Lung (tissue), 11 donors: ENCODE measurements at regions not wholly inside any gene's neighbourhood (a gene's known extent, or its start where the extent isn't known, plus 50 kb on each side); places are given as distances from the start of the nearest gene placed in this dataset.

ENCODE experiments used
- ATAC-seq: fragments of 200-7000 bp; cut with Tn5 transposase; one replicate; pipeline ENCODE4 v1.9.1; 2020; ENCODE audit warnings: moderate number of reproducible peaks; ENCODE audit not compliant: insufficient read depth, low FRiP score
- DNase-seq, 3 donors: peaks; one replicate each; pipeline ENCODE4 v3.0.0-alpha.2; 2013 to 2017
- H3K27ac ChIP-seq, 2 donors: one replicate each; pipeline ENCODE4 v1.5.1; 2013; ENCODE audit warnings: mild to moderate bottlenecking in 2 of 2, moderate library complexity in 2 of 2, control low read depth in 1 of 2, inconsistent platforms in 1 of 2, low read depth in 1 of 2, low read length in 1 of 2
- H3K27me3 ChIP-seq, 3 donors: one replicate each; pipeline ENCODE4 v1.5.1; 2013; ENCODE audit warnings: low read length in 2 of 3; ENCODE audit not compliant: control insufficient read depth in 3 of 3, insufficient read depth in 3 of 3
- H3K36me3 ChIP-seq, 4 donors: one replicate each; pipeline ENCODE4 v1.5.1; 2013; ENCODE audit warnings: low read length in 4 of 4, mild to moderate bottlenecking in 1 of 4, moderate library complexity in 1 of 4; ENCODE audit not compliant: control insufficient read depth in 4 of 4, insufficient read depth in 4 of 4
- H3K4me1 ChIP-seq, 5 donors: one replicate each; pipeline ENCODE4 v1.5.1; 2013; ENCODE audit warnings: low read length in 5 of 5, mild to moderate bottlenecking in 2 of 5, moderate library complexity in 1 of 5; ENCODE audit not compliant: control insufficient read depth in 5 of 5, insufficient read depth in 5 of 5
- H3K4me3 ChIP-seq: one replicate; pipeline ENCODE4 v1.5.1; 2013; ENCODE audit warnings: mild to moderate bottlenecking, control low read depth, moderate library complexity
- H3K9ac ChIP-seq, 2 donors: one replicate each; pipeline ENCODE4 v1.5.1; 2013; ENCODE audit warnings: low read length in 2 of 2, control low read depth in 1 of 2; ENCODE audit not compliant: insufficient read depth in 1 of 2
- H3K9me3 ChIP-seq, 4 donors: one replicate each; pipeline ENCODE4 v1.5.1; 2013; ENCODE audit warnings: low read length in 3 of 4, mild to moderate bottlenecking in 1 of 4, moderate library complexity in 1 of 4; ENCODE audit not compliant: control insufficient read depth in 4 of 4, insufficient read depth in 3 of 4
- CTCF ChIP-seq: IDR thresholded peaks from 2 replicates; pipeline ENCODE4 v1.5.1; 2012; ENCODE audit warnings: mild to moderate bottlenecking; ENCODE audit errors: control extremely low read depth, extremely low read depth
- WGBS, 2 donors: extraction: QIAGEN DNeasy Blood & Tissue Kit; methylation state at CpG; one replicate each; pipeline ENCODE4 v1.1.7; 2013; 5-methylcytosine and 5-hydroxymethylcytosine counted together
- donor health status: control.
- donor health status: control.
- donor health status: Bipolar disorder and iron deficiency.
- donor health status: healthy.
- donor health status: DM: yes; HTN: yes; CAD: no.

- Histone ChIP-seq H3K9ac (no peak overlapping the region), H3K27me3 (no peaks in the 10 kb centered on the region), H3K4me1 (no peaks in the 10 kb centered on the region), H3K27ac (no peak overlapping the region), H3K4me3 (no peak overlapping the region), H3K36me3 (no peaks in the 10 kb centered on the region), H3K9me3 (no peaks in the 10 kb centered on the region)
- no peak for TF ChIP-seq CTCF
- ATAC-seq (no peak), DNase-seq (peak in 2 of 3 donors; percentile 3 to 17)
- 50 to 60% methylated on average over 1 of the region's 1 CpG for WGBS, 2 donors
These were observed 50.5 kb upstream of the SULT1C3 start for GRCh38 chr2:108189316-108189715.
